HL-60 (cell line): ENCODE measurements at regions not wholly inside any gene's neighbourhood (a gene's known extent, or its start where the extent isn't known, plus 50 kb on each side); places are given as distances from the start of the nearest gene placed in this dataset.

Experiments
- DNase-seq, 2 experiments: peaks; one replicate each; pipeline ENCODE4 v3.0.0-alpha.2; 2010 to 2020; ENCODE audit warnings: low read depth in 1 of 2, low spot score in 1 of 2
- H3K27ac ChIP-seq: fragments of 250-450 bp; sonication (Bioruptor Pico); replicated peaks from 2 replicates; pipeline ENCODE4 v1.5.1; 2020; ENCODE audit warnings: mild to moderate bottlenecking, moderate library complexity
- H3K27me3 ChIP-seq: fragments of 250-450 bp; sonication (Bioruptor Pico); 2 replicates; pipeline ENCODE4 v1.5.1; 2021; ENCODE audit warnings: mild to moderate bottlenecking, moderate library complexity; ENCODE audit not compliant: insufficient read depth, poor library complexity, severe bottlenecking
- H3K4me3 ChIP-seq: replicated peaks from 2 replicates; pipeline ENCODE4 v1.5.1; 2011; ENCODE audit warnings: mild to moderate bottlenecking, control low read depth, low read length; ENCODE audit not compliant: insufficient read depth
- CTCF ChIP-seq: IDR thresholded peaks from one replicate; pipeline ENCODE4 v1.5.1; 2011; ENCODE audit warnings: low read length, control low read depth, inconsistent platforms; ENCODE audit not compliant: insufficient read depth
- GABPA ChIP-seq: IDR thresholded peaks from 2 replicates; pipeline ENCODE4 v1.6.1; 2012; ENCODE audit warnings: low read depth
- POLR2AphosphoS5 ChIP-seq: IDR thresholded peaks from 2 replicates; pipeline ENCODE4 v1.6.1; 2012; ENCODE audit warnings: low read depth
- REST ChIP-seq: IDR thresholded peaks from 2 replicates; pipeline ENCODE4 v1.6.1; 2012; ENCODE audit warnings: low read depth; ENCODE audit not compliant: insufficient replicate concordance
- SPI1 ChIP-seq: IDR thresholded peaks from 2 replicates; pipeline ENCODE4 v1.6.1; 2012; ENCODE audit warnings: low read depth, mild to moderate bottlenecking, borderline replicate concordance

DNA sequence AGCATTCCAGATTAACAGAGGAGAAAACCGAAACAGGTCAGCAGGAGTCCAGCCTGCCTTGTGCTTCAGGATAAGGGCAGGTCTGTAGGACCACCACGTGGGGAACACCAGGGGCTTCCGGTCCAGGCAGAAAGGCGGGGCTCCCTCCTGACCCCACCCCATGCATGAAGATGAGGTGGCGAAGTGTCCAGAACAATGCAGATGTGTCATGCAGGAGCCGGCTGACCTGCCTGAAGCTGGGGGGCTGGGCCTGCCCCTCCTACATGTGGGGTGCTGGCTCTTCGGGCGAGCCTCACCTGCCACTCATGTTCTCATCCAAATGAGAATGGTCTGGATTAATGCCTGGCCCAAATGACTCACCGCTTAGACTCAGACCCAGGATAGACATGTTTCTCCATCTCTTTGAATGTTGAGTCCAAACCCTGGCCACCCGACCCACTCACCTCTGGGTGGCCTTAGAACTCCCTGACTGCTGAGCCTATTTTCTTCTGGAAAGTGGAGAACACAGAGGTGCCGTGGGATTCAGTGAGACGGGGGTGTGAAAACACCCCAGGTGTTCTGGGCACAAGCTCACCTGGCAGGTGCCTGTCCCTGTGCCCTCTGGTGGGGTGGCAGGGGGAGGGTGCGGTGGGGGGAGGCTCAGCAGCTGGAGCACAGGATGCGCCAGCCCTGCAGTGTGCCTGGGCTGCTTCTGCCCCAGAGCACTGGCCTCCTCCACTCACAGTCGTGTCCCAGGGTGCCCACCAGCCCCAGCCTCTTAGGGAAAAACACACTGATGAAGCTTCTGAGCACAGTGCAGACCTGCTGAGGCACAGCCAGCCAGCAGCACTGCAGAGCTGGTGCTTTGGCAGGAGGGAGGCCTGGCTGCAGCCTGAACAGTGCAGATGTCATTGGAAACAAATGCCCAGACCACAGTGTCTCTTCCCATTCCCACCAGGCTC is 55.2 kb upstream of the GDF10 start:
- TF ChIP-seq SPI1 (no peak), GABPA (no peak), POLR2AphosphoS5 (no peak), REST (no peak), CTCF (no peak)
- no peak for DNase-seq
- H3K27me3 ChIP-seq, result no peaks in the 10 kb centered on the region
- no peak overlapping the region for H3K27ac ChIP-seq
- H3K4me3 ChIP-seq, result no peak overlapping the region

GRCh38 chr10:47245731-47246350 is 54.2 kb upstream of the GDF10 start:
- H3K4me3 ChIP-seq, result no peak overlapping the region
- H3K27me3 ChIP-seq, result no peaks in the 10 kb centered on the region
- DNase-seq, result no peak
- no peak for TF ChIP-seq REST
- TF ChIP-seq POLR2AphosphoS5, result no peak
- no peak for TF ChIP-seq GABPA
- no peak for TF ChIP-seq SPI1
- TF ChIP-seq CTCF, result no peak
- no peak overlapping the region for H3K27ac ChIP-seq

DNA sequence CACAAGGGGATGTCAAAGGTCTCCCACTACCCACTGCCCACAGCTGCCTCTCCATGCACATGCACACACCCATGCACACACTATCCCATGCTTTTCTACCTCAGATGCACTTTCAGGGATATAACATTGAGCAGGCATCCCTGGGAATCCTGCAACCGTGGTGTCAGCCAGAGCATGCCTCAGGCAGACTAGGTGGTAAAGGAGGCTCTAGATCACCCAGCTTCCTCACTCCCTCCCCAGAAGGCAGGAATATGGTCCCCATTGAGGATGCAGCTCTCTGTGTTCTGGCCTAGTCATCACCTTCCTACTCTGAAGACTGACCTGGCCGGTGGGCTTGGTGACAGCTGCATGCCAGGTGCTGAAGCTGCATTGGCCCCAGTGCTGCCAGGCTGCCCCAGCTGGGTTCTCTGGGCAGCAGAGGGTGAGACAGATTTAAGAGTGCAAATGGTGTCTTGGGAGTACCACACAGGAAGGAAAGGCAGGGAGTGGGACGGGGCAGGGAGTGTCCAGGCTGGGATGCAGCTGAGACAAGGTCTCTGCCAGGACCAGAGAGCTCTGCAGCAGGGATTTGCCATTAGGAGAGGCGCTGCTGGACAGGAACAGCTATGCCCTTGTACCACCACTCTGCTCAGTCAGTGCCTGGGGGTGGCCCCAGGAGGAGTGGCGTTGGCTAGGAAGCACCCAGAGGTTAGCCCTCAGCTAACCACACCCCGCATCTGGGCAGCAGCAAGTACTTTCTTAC is 53.4 kb upstream of the GDF10 start:
- no peak overlapping the region for H3K4me3 ChIP-seq
- H3K27ac ChIP-seq, result no peak overlapping the region
- no peak for DNase-seq
- no peak for TF ChIP-seq GABPA
- no peak for TF ChIP-seq SPI1
- no peak for TF ChIP-seq REST
- TF ChIP-seq CTCF, result no peak
- TF ChIP-seq POLR2AphosphoS5, result no peak
- H3K27me3 ChIP-seq, result no peaks in the 10 kb centered on the region
